Smooth muscle cell of the brain vasculature (primary cell): ENCODE measurements at regions not wholly inside any gene's neighbourhood (a gene's known extent, or its start where the extent isn't known, plus 50 kb on each side); places are given as distances from the start of the nearest gene placed in this dataset.

Experiments used
- DNase-seq: peaks from one replicate; pipeline ENCODE4 v3.0.0-alpha.2; 2012; ENCODE audit warnings: low read depth, low spot score

GRCh38 chr14:97572583-97573458 lies 775.6 kb downstream of the VRK1 start:
- no peak for DNase-seq

- DNase-seq, result no peak
These were observed 778.5 kb downstream of the VRK1 start for GRCh38 chr14:97575677-97576076.

- DNase-seq, result no peak
These were observed 781.9 kb downstream of the VRK1 start for GRCh38 chr14:97578982-97579548.

GRCh38 chr14:97581016-97581415 lies 783.8 kb downstream of the VRK1 start:
- no peak for DNase-seq

GRCh38 chr14:97582022-97582421 lies 784.8 kb downstream of the VRK1 start:
- DNase-seq, result no peak

GRCh38 chr14:97584528-97584927 lies 787.3 kb downstream of the VRK1 start:
- no peak for DNase-seq

GRCh38 chr14:97592341-97592980 lies 795.3 kb downstream of the VRK1 start:
- no peak for DNase-seq

- no peak for DNase-seq
These were observed 797.1 kb downstream of the VRK1 start for GRCh38 chr14:97594306-97594705.

- DNase-seq, result no peak
These were observed 805.4 kb downstream of the VRK1 start for GRCh38 chr14:97602438-97603117.

GRCh38 chr14:97603201-97603600 lies 806.0 kb downstream of the VRK1 start:
- DNase-seq, result no peak

- DNase-seq, result no peak
These were observed 807.5 kb downstream of the VRK1 start for GRCh38 chr14:97604731-97605130.

- no peak for DNase-seq
These were observed 821.2 kb downstream of the VRK1 start for GRCh38 chr14:97618401-97618800.

GRCh38 chr14:97618917-97619690 lies 821.9 kb downstream of the VRK1 start:
- DNase-seq, result no peak

- no peak for DNase-seq
These were observed 822.9 kb downstream of the VRK1 start for GRCh38 chr14:97620066-97620465.

- no peak for DNase-seq
These were observed 827.8 kb downstream of the VRK1 start for GRCh38 chr14:97624985-97625384.

- no peak for DNase-seq
These were observed 828.3 kb downstream of the VRK1 start for GRCh38 chr14:97625477-97625876.

- no peak for DNase-seq
These were observed 828.9 kb downstream of the VRK1 start for GRCh38 chr14:97626088-97626487.

- DNase-seq, result no peak
These were observed 833.1 kb downstream of the VRK1 start for GRCh38 chr14:97630249-97630648.

GRCh38 chr14:97633131-97633738 lies 836.1 kb downstream of the VRK1 start:
- no peak for DNase-seq

GRCh38 chr14:97634751-97635150 lies 837.6 kb downstream of the VRK1 start:
- no peak for DNase-seq

GRCh38 chr14:97638864-97639263 lies 841.7 kb downstream of the VRK1 start:
- DNase-seq, result no peak
